ENCODE measurements at regions not wholly inside any gene's neighbourhood (a gene's known extent, or its start where the extent isn't known, plus 50 kb on each side); places are given as distances from the start of the nearest gene placed in this dataset.

DNA sequence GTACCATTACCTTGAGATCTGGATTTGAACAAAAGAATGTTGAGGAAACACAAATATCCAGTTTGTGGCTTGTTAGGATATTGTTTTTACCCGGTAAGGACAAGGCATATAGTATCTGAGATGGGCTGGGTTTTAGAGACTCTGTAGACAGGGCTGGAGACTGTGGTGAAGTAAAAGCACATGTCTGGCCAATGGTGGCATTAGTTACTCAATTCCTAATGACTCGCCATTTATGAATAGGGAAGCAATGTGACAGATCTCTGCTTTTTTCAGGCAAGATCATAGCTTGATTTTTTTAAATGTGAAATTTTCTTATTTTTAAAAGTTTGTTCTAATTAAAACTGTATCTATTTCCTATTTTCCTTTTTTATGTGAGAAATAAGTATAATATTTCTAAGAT, 371.1 kb upstream of the SPRY2 start:
- TF ChIP-seq, protein P1, sequence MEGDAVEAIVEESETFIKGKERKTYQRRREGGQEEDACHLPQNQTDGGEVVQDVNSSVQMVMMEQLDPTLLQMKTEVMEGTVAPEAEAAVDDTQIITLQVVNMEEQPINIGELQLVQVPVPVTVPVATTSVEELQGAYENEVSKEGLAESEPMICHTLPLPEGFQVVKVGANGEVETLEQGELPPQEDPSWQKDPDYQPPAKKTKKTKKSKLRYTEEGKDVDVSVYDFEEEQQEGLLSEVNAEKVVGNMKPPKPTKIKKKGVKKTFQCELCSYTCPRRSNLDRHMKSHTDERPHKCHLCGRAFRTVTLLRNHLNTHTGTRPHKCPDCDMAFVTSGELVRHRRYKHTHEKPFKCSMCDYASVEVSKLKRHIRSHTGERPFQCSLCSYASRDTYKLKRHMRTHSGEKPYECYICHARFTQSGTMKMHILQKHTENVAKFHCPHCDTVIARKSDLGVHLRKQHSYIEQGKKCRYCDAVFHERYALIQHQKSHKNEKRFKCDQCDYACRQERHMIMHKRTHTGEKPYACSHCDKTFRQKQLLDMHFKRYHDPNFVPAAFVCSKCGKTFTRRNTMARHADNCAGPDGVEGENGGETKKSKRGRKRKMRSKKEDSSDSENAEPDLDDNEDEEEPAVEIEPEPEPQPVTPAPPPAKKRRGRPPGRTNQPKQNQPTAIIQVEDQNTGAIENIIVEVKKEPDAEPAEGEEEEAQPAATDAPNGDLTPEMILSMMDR (IDR thresholded peaks at IDR 0.05; ENCODE audit: poor library complexity): no peak
- TF ChIP-seq EZH2 (IDR thresholded peaks at IDR 0.05; ENCODE audit: borderline replicate concordance) (no peak), EZH2phosphoT487 (IDR thresholded peaks at IDR 0.05; ENCODE audit: low read depth, severe bottlenecking, unreplicated experiment) (no peak)

All from hepatocyte (in vitro differentiated cells).